Aorta (tissue), 5 donors: ENCODE measurements at regions not wholly inside any gene's neighbourhood (a gene's known extent, or its start where the extent isn't known, plus 50 kb on each side); places are given as distances from the start of the nearest gene placed in this dataset.

Source experiments
- ATAC-seq: fragments of 200-7000 bp; cut with Tn5 transposase; one replicate; pipeline ENCODE4 v1.9.1; 2022; ENCODE audit warnings: moderate library complexity; ENCODE audit not compliant: low FRiP score
- DNase-seq, 2 donors: peaks; one replicate each; pipeline ENCODE4 v3.0.0-alpha.2; 2020
- H3K27ac ChIP-seq, 2 donors: one replicate each; pipeline ENCODE4 v1.5.1; 2013; ENCODE audit warnings: low read length in 2 of 2, mild to moderate bottlenecking in 2 of 2, moderate library complexity in 2 of 2, control low read depth in 1 of 2, inconsistent platforms in 1 of 2, low read depth in 1 of 2
- H3K27me3 ChIP-seq, 2 donors: one replicate each; pipeline ENCODE4 v1.6.1; 2013; ENCODE audit warnings: control low read depth in 1 of 2, low read length in 1 of 2, mild to moderate bottlenecking in 1 of 2, moderate library complexity in 1 of 2; ENCODE audit not compliant: insufficient read depth in 2 of 2, control insufficient read depth in 1 of 2
- H3K36me3 ChIP-seq, 2 donors: one replicate each; pipeline ENCODE4 v1.6.1; 2013; ENCODE audit warnings: control low read depth in 1 of 2, low read length in 1 of 2, mild to moderate bottlenecking in 1 of 2; ENCODE audit not compliant: insufficient read depth in 2 of 2, control insufficient read depth in 1 of 2
- H3K4me1 ChIP-seq, 2 donors: one replicate each; pipeline ENCODE4 v1.6.1; 2013; ENCODE audit warnings: low read length in 2 of 2, control low read depth in 1 of 2, mild to moderate bottlenecking in 1 of 2, moderate library complexity in 1 of 2; ENCODE audit not compliant: insufficient read depth in 2 of 2, control insufficient read depth in 1 of 2
- H3K4me3 ChIP-seq, 2 donors: one replicate each; pipeline ENCODE4 v1.5.1; 2013; ENCODE audit warnings: low read length in 2 of 2, control low read depth in 1 of 2, mild to moderate bottlenecking in 1 of 2
- H3K9me3 ChIP-seq: one replicate; pipeline ENCODE4 v1.6.1; 2013; ENCODE audit warnings: mild to moderate bottlenecking, low read length; ENCODE audit not compliant: control insufficient read depth
- WGBS, 2 donors: extraction: QIAGEN DNeasy Blood & Tissue Kit; methylation state at CpG; one replicate each; pipeline ENCODE4 v1.1.7; 2013; 5-methylcytosine and 5-hydroxymethylcytosine counted together
- intact Hi-C, 2 donors: fragments of 100-400 bp; cut with DNase I; formaldehyde crosslinking; loops; one replicate each; pipeline versions ENCODE4 v1.14.2 to v1.15.0; 2022
- donor health status: healthy with polysubstance abuse.
- donor health status: Bipolar disorder and iron deficiency.
- donor health status: DM: no; HTN: no; CAD: no.
- donor health status: DM: no; HTN: no; CAD: no.
- donor health status: DM: yes; HTN: yes; CAD: no.

DNA sequence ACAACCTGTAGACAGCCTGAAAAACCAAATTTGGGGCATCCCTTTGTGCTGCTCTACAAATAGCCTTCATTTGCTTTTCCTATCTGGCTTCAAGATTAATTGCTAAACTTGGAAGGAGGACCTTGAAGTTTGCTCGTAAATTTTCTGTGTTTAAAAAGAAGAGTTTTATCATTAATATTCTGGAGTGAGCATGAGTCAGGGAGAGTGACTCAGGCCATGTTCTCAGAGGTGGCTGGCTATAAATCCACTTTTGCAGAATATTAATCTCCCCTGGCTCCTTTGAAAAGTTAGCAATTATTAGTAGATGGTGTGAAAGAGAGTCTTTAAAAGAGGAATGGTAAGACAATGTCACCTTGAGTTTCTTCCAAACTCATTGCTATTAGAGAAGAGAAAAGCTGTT, 91.0 kb downstream of the ANKEF1 start:
- no peaks in the 10 kb centered on the region for H3K36me3 ChIP-seq
- no peak overlapping the region for H3K27ac ChIP-seq
- intact Hi-C loops = no loop called here
- no peak for DNase-seq
- H3K4me3 ChIP-seq = no peak overlapping the region
- H3K27me3 ChIP-seq = no peaks in the 10 kb centered on the region
- H3K4me1 ChIP-seq = no peaks in the 10 kb centered on the region
- WGBS, 2 donors = 21 to 22% methylated on average over 1 of the region's 1 CpG
- peaks cover 7% of the 10 kb centered on the region for H3K9me3 ChIP-seq
- ATAC-seq = no peak

DNA sequence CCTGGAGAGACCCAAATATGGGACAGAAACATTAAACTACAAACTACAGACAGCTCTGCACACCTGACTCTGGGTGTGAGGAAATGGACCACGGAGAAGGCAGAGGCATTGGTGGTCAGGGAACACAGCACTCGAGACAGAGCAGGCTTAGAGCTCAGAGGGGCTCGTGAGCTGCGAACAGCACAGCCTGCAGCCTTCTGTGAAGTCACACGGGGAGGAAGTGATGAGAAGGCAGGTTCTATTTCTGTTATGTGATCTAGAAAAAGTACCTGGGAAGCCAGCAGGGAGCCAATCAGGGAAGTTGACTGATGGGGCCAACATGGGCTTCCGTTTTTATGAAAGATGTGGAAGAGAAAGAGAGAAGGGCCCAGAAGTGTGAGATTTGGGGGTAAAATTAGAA, 88.9 kb upstream of the SNAP25 start:
- no peaks in the 10 kb centered on the region for H3K4me1 ChIP-seq
- H3K4me3 ChIP-seq = no peak overlapping the region
- DNase-seq (no peak), ATAC-seq (no peak)
- intact Hi-C loops = no loop called here
- no peak overlapping the region for H3K27ac ChIP-seq
- H3K27me3 ChIP-seq = no peaks in the 10 kb centered on the region
- no peaks in the 10 kb centered on the region for H3K36me3 ChIP-seq
- 80 to 88% methylated on average over 6 of the region's 6 CpGs for WGBS, 2 donors
- H3K9me3 ChIP-seq = peaks cover 3% of the 10 kb centered on the region

- H3K4me3 ChIP-seq = no peak overlapping the region
- H3K36me3 ChIP-seq = no peaks in the 10 kb centered on the region
- no peaks in the 10 kb centered on the region for H3K27me3 ChIP-seq
- DNase-seq (peak; percentile 60 to 77), ATAC-seq (peak; percentile 75)
- H3K27ac ChIP-seq = no peak overlapping the region
- H3K4me1 ChIP-seq = no peaks in the 10 kb centered on the region
- WGBS, 2 donors = 23 to 26% methylated on average over 8 of the region's 8 CpGs
- intact Hi-C loops = no loop called here
- H3K9me3 ChIP-seq = peaks cover 3% of the 10 kb centered on the region
Measured at GRCh38 chr20:10131732-10132345, 86.8 kb upstream of the SNAP25 start.

GRCh38 chr20:10132387-10132786, 86.2 kb upstream of the SNAP25 start:
- Histone ChIP-seq H3K4me3 (no peak overlapping the region), H3K36me3 (no peaks in the 10 kb centered on the region), H3K27me3 (no peaks in the 10 kb centered on the region), H3K27ac (no peak overlapping the region), H3K9me3 (peaks cover 1% of the 10 kb centered on the region), H3K4me1 (no peaks in the 10 kb centered on the region)
- DNase-seq (no peak), ATAC-seq (no peak)
- WGBS, 2 donors = 90 to 94% methylated on average over 7 of the region's 7 CpGs
- intact Hi-C loops = no loop called here

DNA sequence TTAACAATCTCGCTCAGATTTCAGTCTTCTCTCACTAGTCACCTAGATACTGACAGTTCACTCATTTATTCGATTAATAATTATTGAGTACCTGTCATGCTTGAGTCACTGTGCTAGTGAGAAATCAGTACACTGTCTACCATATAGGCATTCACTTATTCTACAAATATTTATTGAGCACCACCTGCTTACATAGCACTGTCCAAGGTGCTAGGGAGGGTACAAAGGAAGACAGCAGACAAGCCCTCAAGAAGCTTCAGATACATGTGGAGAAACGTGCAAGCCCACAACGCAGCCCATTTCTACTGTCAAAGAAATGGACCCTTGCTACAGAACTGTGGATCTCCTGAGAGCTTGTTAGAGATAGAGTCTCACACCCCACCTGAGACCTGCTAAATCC, 85.1 kb upstream of the SNAP25 start:
- WGBS, 2 donors = 91 to 96% methylated on average over 4 of the region's 4 CpGs

GRCh38 chr20:10134176-10134575, 84.5 kb upstream of the SNAP25 start:
- peaks cover 1% of the 10 kb centered on the region for H3K9me3 ChIP-seq
- H3K36me3 ChIP-seq = no peaks in the 10 kb centered on the region
- H3K4me1 ChIP-seq = no peaks in the 10 kb centered on the region
- H3K27me3 ChIP-seq = no peaks in the 10 kb centered on the region
- H3K4me3 ChIP-seq = no peak overlapping the region
- intact Hi-C loops = no loop called here
- no peak for ATAC-seq
- 50 to 54% methylated on average over 4 of the region's 4 CpGs for WGBS, 2 donors
- DNase-seq = no peak
- no peak overlapping the region for H3K27ac ChIP-seq

More for the DNA sequence above, 85.1 kb upstream of the SNAP25 start:
- H3K27ac ChIP-seq = no peak overlapping the region
- ATAC-seq (no peak), DNase-seq (no peak)
- H3K4me3 ChIP-seq = no peak overlapping the region
- H3K4me1 ChIP-seq = no peaks in the 10 kb centered on the region
- intact Hi-C loops = no loop called here
- H3K9me3 ChIP-seq = peaks cover 1% of the 10 kb centered on the region
- H3K27me3 ChIP-seq = no peaks in the 10 kb centered on the region
- H3K36me3 ChIP-seq = no peaks in the 10 kb centered on the region

GRCh38 chr20:10135438-10135837, 83.2 kb upstream of the SNAP25 start:
- Histone ChIP-seq H3K4me3 (no peak overlapping the region), H3K27ac (no peak overlapping the region), H3K4me1 (no peaks in the 10 kb centered on the region), H3K27me3 (no peaks in the 10 kb centered on the region), H3K36me3 (no peaks in the 10 kb centered on the region), H3K9me3 (peaks cover 1% of the 10 kb centered on the region)
- ATAC-seq = no peak
- intact Hi-C loops = no loop called here
- 90 to 92% methylated on average over 9 of the region's 9 CpGs for WGBS, 2 donors
- no peak for DNase-seq

GRCh38 chr20:10137032-10137431, 81.6 kb upstream of the SNAP25 start:
- intact Hi-C loops = no loop called here
- no peaks in the 10 kb centered on the region for H3K27me3 ChIP-seq
- ATAC-seq = no peak

DNA sequence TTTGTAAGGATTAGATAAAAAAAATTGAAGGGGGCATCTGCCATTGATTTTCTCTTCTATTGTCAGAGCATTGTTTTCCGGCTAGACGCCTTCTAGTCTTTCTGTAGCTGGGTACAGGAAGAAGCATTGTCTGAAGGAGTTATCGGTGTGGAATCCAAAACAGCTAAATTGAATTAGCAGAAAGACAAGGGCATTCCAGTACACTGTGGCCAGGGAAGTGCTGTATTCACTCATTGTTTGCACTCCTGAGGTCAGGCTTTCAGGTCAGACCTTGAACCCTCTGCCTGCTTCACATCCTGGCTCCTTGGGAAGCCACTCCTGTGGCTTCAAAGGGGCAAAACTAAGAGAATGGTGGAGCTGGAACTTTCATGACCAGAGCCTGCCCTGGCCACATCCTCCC, 81.1 kb upstream of the SNAP25 start:
- Histone ChIP-seq H3K4me1 (no peaks in the 10 kb centered on the region), H3K9me3 (peaks cover 1% of the 10 kb centered on the region), H3K4me3 (no peak overlapping the region), H3K27me3 (no peaks in the 10 kb centered on the region), H3K36me3 (no peaks in the 10 kb centered on the region), H3K27ac (no peak overlapping the region)
- ATAC-seq (no peak), DNase-seq (no peak)
- intact Hi-C loops = no loop called here
- 86 to 91% methylated on average over 3 of the region's 3 CpGs for WGBS, 2 donors

More at GRCh38 chr20:10137032-10137431, 81.6 kb upstream of the SNAP25 start:
- Histone ChIP-seq H3K4me3 (no peak overlapping the region), H3K27ac (no peak overlapping the region), H3K36me3 (no peaks in the 10 kb centered on the region), H3K9me3 (peaks cover 1% of the 10 kb centered on the region), H3K4me1 (no peaks in the 10 kb centered on the region)
- DNase-seq = no peak
- 71 to 84% methylated on average over 4 of the region's 4 CpGs for WGBS, 2 donors
